Parathyroid adenoma (tissue), 2 donors: ENCODE measurements at regions not wholly inside any gene's neighbourhood (a gene's known extent, or its start where the extent isn't known, plus 50 kb on each side); places are given as distances from the start of the nearest gene placed in this dataset.

ENCODE experiments used
- H2AFZ ChIP-seq: fragments of 300-600 bp; sonication (generic); one replicate; pipeline ENCODE4 v1.7.0; 2017; ENCODE audit warnings: antibody characterized with exemption, mild to moderate bottlenecking
- H3K27ac ChIP-seq: fragments of 300-600 bp; sonication (generic); one replicate; pipeline ENCODE4 v1.7.0; 2017
- H3K27me3 ChIP-seq: fragments of 300-600 bp; sonication (generic); one replicate; pipeline ENCODE4 v1.7.0; 2017; ENCODE audit warnings: low read length; ENCODE audit not compliant: control insufficient read depth, insufficient read depth
- H3K36me3 ChIP-seq: fragments of 300-600 bp; sonication (generic); one replicate; pipeline ENCODE4 v1.7.0; 2017; ENCODE audit warnings: low read length; ENCODE audit not compliant: control insufficient read depth, insufficient read depth
- H3K4me1 ChIP-seq: fragments of 300-600 bp; sonication (generic); one replicate; pipeline ENCODE4 v1.7.0; 2017; ENCODE audit warnings: control low read depth
- H3K4me2 ChIP-seq: fragments of 300-600 bp; sonication (generic); one replicate; pipeline ENCODE4 v1.7.0; 2017; ENCODE audit warnings: low read length
- H3K4me3 ChIP-seq: fragments of 300-600 bp; sonication (generic); one replicate; pipeline ENCODE4 v1.7.0; 2017; ENCODE audit warnings: low read depth, low read length
- H3K79me2 ChIP-seq: fragments of 300-600 bp; sonication (generic); one replicate; pipeline ENCODE4 v1.7.0; 2017; ENCODE audit warnings: control low read depth
- H3K9ac ChIP-seq: fragments of 300-600 bp; sonication (generic); one replicate; pipeline ENCODE4 v1.7.0; 2017; ENCODE audit warnings: mild to moderate bottlenecking
- H3K9me3 ChIP-seq: fragments of 300-600 bp; sonication (generic); one replicate; pipeline ENCODE4 v1.7.0; 2017; ENCODE audit warnings: low read length; ENCODE audit not compliant: control insufficient read depth
- TF ChIP-seq, protein P1 (sequence below): fragments of 300-600 bp; sonication (generic); IDR thresholded peaks from one replicate; pipeline ENCODE4 v1.7.0; 2017; ENCODE audit warnings: antibody characterized with exemption, mild to moderate bottlenecking
- donor health status: primary hyperparathyroidism.

GRCh38 chr3:35393901-35394799 is 245.2 kb upstream of the ARPP21 start:
- H3K4me2 ChIP-seq = no peak overlapping the region

DNA sequence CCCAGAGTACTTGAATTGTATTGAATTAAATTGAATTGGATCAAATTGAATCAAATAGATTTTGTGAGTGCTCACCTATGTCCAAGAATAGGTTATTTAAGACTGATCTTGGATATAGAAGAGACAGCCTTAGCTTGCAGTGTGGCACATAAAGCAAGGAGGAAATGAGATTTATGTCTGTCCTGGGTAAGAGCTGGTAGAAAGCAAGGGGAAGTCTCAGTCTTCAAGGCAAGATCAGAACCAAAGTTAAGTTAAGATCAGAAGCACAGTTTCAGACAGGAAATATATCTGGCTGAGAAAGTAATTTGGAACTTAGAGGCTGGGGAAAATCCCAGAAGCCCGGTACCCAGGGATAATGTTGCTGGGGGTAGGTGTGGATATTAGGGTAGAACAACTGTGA is 244.4 kb upstream of the ARPP21 start:
- H3K79me2 ChIP-seq = no peaks in the 10 kb centered on the region
- H3K27ac ChIP-seq = no peak overlapping the region
- no peaks in the 10 kb centered on the region for H3K27me3 ChIP-seq
- H3K4me3 ChIP-seq = no peak overlapping the region
- no peak overlapping the region for H2AFZ ChIP-seq
- no peaks in the 10 kb centered on the region for H3K9me3 ChIP-seq
- no peaks in the 10 kb centered on the region for H3K36me3 ChIP-seq
- H3K4me2 ChIP-seq = no peak overlapping the region
- TF ChIP-seq, protein P1, sequence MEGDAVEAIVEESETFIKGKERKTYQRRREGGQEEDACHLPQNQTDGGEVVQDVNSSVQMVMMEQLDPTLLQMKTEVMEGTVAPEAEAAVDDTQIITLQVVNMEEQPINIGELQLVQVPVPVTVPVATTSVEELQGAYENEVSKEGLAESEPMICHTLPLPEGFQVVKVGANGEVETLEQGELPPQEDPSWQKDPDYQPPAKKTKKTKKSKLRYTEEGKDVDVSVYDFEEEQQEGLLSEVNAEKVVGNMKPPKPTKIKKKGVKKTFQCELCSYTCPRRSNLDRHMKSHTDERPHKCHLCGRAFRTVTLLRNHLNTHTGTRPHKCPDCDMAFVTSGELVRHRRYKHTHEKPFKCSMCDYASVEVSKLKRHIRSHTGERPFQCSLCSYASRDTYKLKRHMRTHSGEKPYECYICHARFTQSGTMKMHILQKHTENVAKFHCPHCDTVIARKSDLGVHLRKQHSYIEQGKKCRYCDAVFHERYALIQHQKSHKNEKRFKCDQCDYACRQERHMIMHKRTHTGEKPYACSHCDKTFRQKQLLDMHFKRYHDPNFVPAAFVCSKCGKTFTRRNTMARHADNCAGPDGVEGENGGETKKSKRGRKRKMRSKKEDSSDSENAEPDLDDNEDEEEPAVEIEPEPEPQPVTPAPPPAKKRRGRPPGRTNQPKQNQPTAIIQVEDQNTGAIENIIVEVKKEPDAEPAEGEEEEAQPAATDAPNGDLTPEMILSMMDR = no peak
- H3K4me1 ChIP-seq = no peaks in the 10 kb centered on the region
- H3K9ac ChIP-seq = no peak overlapping the region

More at GRCh38 chr3:35393901-35394799, 245.2 kb upstream of the ARPP21 start:
- no peak overlapping the region for H2AFZ ChIP-seq
- no peaks in the 10 kb centered on the region for H3K9me3 ChIP-seq
- no peak overlapping the region for H3K9ac ChIP-seq
- TF ChIP-seq, protein P1 = no peak
- no peaks in the 10 kb centered on the region for H3K27me3 ChIP-seq
- no peak overlapping the region for H3K27ac ChIP-seq
- no peak overlapping the region for H3K4me3 ChIP-seq
- no peaks in the 10 kb centered on the region for H3K79me2 ChIP-seq
- no peaks in the 10 kb centered on the region for H3K36me3 ChIP-seq
- H3K4me1 ChIP-seq = no peaks in the 10 kb centered on the region

- no peak overlapping the region for H3K27ac ChIP-seq
- H3K27me3 ChIP-seq = no peaks in the 10 kb centered on the region
- no peak overlapping the region for H2AFZ ChIP-seq
- no peaks in the 10 kb centered on the region for H3K4me1 ChIP-seq
- no peaks in the 10 kb centered on the region for H3K79me2 ChIP-seq
- H3K36me3 ChIP-seq = no peaks in the 10 kb centered on the region
- TF ChIP-seq, protein P1 = no peak
- H3K9ac ChIP-seq = no peak overlapping the region
- no peak overlapping the region for H3K4me2 ChIP-seq
- H3K4me3 ChIP-seq = no peak overlapping the region
- no peaks in the 10 kb centered on the region for H3K9me3 ChIP-seq
Observed at GRCh38 chr3:35401671-35402070, 237.7 kb upstream of the ARPP21 start.

DNA sequence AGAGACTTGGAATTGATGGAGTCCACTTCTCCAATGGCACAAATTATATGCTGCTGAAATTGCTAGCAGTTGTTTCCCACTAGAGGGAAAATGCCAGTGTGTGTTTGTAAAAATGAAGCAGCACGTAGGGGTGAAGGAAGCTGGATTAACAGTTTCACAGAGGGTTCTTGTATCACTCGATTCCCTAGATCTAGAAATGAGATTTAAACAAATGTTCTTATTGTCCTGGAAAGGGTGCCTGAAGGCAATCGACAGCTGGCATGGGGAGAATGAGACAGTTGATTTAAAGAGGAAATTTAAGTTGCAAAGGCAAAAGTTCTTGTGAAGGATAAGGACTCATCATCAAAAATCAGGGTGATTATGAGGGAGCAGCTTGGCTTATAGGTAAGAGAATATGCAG is 234.8 kb upstream of the ARPP21 start:
- Histone ChIP-seq H3K27me3 (no peaks in the 10 kb centered on the region), H3K9ac (no peak overlapping the region), H3K4me1 (no peaks in the 10 kb centered on the region), H3K79me2 (no peaks in the 10 kb centered on the region), H3K36me3 (no peaks in the 10 kb centered on the region), H2AFZ (no peak overlapping the region), H3K9me3 (no peaks in the 10 kb centered on the region), H3K27ac (no peak overlapping the region), H3K4me3 (no peak overlapping the region), H3K4me2 (no peak overlapping the region)
- TF ChIP-seq, protein P1 = no peak

- Histone ChIP-seq H3K4me3 (no peak overlapping the region), H3K4me2 (no peak overlapping the region), H3K27me3 (no peaks in the 10 kb centered on the region), H3K9ac (no peak overlapping the region), H3K9me3 (no peaks in the 10 kb centered on the region), H3K4me1 (no peaks in the 10 kb centered on the region), H2AFZ (no peak overlapping the region), H3K27ac (no peak overlapping the region), H3K36me3 (no peaks in the 10 kb centered on the region), H3K79me2 (no peaks in the 10 kb centered on the region)
- TF ChIP-seq, protein P1 = no peak
Observed at GRCh38 chr3:35408882-35409281, 230.4 kb upstream of the ARPP21 start.
